ENCODE measurements at regions not wholly inside any gene's neighbourhood (a gene's known extent, or its start where the extent isn't known, plus 50 kb on each side); places are given as distances from the start of the nearest gene placed in this dataset.

- DNase-seq (ENCODE audit: low spot score) = no peak
- in situ Hi-C loops (cut with MboI; ENCODE audit: low pct_unique_long_range_greater_than_20kb, low sequenced_read_pairs, unreplicated experiment) = no loop called here
- no peak for TF ChIP-seq CTCF (IDR thresholded peaks at IDR 0.05; ENCODE audit: extremely low read depth, insufficient read depth, missing control alignments)
These were observed 187.1 kb upstream of the MAN1A1 start for GRCh38 chr6:119536666-119537065.

DNA sequence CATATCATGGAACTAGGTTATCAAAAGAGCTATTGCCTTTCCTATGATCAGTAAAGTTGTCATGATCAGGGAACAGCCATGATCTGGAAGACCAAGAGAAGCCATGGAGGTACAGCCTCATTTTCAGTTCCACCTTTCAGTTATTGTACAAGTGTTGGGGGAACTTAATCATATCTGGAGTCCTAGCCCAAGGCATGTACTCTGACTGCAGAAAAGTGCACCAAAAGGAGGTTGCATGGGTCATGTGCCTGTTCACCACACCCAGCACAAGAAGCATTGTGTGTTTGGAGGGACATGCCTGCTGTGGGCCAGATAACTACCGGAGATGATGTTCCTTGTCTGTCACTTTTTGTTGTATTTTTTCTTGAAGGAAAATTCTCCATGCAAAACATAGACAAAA is 185.8 kb upstream of the MAN1A1 start:
- DNase-seq (ENCODE audit: low spot score) = no peak
- in situ Hi-C loops (cut with MboI; ENCODE audit: low pct_unique_long_range_greater_than_20kb, low sequenced_read_pairs, unreplicated experiment) = no loop called here

DNA sequence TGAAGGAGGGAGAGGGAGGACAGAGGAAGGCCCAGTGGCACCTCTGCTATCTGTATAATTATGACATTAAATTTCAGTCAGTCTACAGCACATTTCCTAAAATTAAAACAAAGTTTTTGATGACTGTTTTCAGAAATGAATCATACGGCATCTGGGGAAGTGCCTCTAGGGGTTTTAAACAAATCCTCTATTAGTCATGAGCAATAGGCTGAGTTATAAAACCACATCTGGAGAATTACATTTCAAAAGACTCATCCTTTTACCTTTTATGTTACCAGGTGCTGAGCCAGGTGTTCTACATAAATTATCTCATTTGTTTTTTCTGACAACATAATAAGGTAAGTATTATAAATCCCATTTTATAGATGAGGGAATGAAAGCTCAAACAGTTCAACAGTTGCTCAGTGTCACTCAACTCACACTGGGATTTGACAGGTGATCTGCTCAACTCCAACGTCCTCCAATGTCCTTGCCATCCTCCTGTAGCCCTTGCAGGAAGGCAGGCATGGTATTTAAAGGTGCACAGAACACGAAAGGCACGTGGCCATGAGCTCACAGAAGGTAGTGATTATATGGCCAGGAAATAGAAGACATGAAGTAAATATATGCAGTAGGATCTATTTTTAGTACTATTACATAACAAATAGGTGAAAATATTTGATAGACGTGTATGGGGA is 184.2 kb upstream of the MAN1A1 start:
- peak; percentile 34 for DNase-seq (ENCODE audit: low spot score)
- TF ChIP-seq CTCF (IDR thresholded peaks at IDR 0.05; ENCODE audit: extremely low read depth, insufficient read depth, missing control alignments) = no peak

More for the DNA sequence above, 185.8 kb upstream of the MAN1A1 start:
- no peak for TF ChIP-seq CTCF (IDR thresholded peaks at IDR 0.05; ENCODE audit: extremely low read depth, insufficient read depth, missing control alignments)

DNA sequence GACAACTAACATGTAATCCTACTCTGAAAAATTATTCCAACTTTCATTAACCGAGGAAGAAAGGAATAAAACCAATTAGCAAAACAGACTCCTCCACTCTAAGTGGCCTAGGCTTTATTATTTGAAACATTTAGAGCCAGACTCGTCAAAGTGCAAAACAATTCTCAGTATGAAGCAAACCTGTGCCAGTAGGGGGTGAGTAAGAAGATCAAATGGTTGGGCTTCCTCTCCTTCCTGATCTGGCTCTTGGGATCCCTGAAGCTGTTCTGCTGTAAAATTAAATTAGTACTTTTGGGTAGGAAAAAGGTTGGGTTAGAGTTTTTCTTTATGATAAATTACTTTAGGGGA is 177.6 kb upstream of the MAN1A1 start:
- no peak for DNase-seq (ENCODE audit: low spot score)
- TF ChIP-seq CTCF (IDR thresholded peaks at IDR 0.05; ENCODE audit: extremely low read depth, insufficient read depth, missing control alignments) = no peak
- in situ Hi-C loops (cut with MboI; ENCODE audit: low pct_unique_long_range_greater_than_20kb, low sequenced_read_pairs, unreplicated experiment) = no loop called here

More for the DNA sequence above, 184.2 kb upstream of the MAN1A1 start:
- in situ Hi-C loops (cut with MboI; ENCODE audit: low pct_unique_long_range_greater_than_20kb, low sequenced_read_pairs, unreplicated experiment) = no loop called here

DNA sequence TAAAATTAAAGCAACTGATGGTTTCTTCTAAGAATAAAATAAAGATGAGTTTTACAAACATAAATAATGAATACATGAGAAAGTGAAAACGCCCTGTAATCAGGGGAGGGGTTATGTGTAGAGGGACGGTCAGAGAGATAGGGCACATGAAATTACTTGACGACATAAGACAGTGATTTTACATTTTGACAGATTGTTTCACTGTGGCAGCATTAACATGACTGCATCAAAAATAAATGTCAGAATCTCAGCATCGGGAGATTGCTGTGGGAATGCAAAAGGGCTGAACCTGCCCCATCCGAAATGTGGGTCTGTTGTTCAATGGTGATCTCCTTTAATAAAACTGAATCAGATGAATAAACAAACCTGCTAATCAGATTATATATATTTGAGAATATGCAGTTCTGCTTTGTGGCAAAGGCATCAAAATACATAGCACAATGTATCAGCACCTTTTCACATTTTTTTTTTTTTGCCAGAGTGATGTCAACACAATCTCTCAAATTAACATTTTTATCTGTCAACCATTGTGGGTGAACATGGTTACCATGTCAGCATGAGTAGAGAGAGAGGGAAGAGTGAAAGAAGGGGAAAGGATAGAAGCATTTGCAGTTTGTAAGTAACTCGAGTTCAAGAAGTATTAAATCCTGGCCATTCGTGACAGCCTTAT is 177.1 kb upstream of the MAN1A1 start:
- no peak for DNase-seq (ENCODE audit: low spot score)
- TF ChIP-seq CTCF (IDR thresholded peaks at IDR 0.05; ENCODE audit: extremely low read depth, insufficient read depth, missing control alignments) = no peak
- in situ Hi-C loops (cut with MboI; ENCODE audit: low pct_unique_long_range_greater_than_20kb, low sequenced_read_pairs, unreplicated experiment) = no loop called here

DNA sequence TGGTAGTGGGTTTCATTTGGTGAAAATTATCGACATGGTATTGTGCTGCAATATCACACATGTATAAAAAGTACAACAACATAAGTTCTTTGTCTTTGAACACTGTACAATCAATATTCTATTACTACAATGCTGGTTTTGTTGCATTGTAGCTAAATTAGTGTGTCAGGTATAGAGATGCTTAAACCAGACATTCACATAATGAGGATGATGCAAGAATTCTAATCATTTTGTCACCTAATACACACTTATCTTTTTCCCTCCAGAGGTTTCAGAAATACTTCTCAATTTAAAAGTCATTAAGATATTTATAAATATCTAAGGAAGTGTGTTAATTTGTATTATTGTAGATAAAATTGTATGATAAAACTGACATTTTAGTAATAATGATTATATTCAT is 174.8 kb upstream of the MAN1A1 start:
- TF ChIP-seq CTCF (IDR thresholded peaks at IDR 0.05; ENCODE audit: extremely low read depth, insufficient read depth, missing control alignments) = no peak
- in situ Hi-C loops (cut with MboI; ENCODE audit: low pct_unique_long_range_greater_than_20kb, low sequenced_read_pairs, unreplicated experiment) = no loop called here
- DNase-seq (ENCODE audit: low spot score) = no peak

Measured in GM13977 (cell line).